Small intestine (tissue), 7 donors: ENCODE measurements at regions not wholly inside any gene's neighbourhood (a gene's known extent, or its start where the extent isn't known, plus 50 kb on each side); places are given as distances from the start of the nearest gene placed in this dataset.
"Not testable (repeated sequence)": the region's sequence is repeated elsewhere in the genome, so short reads cannot be mapped to it uniquely, and the experiment has no call there.

Experiments used
- DNase-seq, 2 donors: peaks; one replicate each; pipeline versions ENCODE4 v3.0.0 to v3.0.0-alpha.2; 2013
- FAIRE-seq: peaks from 2 replicates; lab custom pipeline; 2012; peaks lifted over from hg19 to GRCh38; lab: Jason Lieb, UNC
- H3K27ac ChIP-seq, 3 donors: one replicate each; pipeline ENCODE4 v1.5.1; 2013; ENCODE audit warnings: low read length in 2 of 3, mild to moderate bottlenecking in 2 of 3, control low read depth in 1 of 3, inconsistent platforms in 1 of 3, low read depth in 1 of 3, moderate library complexity in 1 of 3
- H3K27me3 ChIP-seq, 3 donors: one replicate each; pipeline ENCODE4 v1.6.1; 2013; ENCODE audit warnings: low read length in 3 of 3, inconsistent platforms in 1 of 3; ENCODE audit not compliant: control insufficient read depth in 3 of 3, insufficient read depth in 3 of 3
- H3K36me3 ChIP-seq, 3 donors: one replicate each; pipeline ENCODE4 v1.6.1; 2013; ENCODE audit warnings: low read length in 3 of 3, inconsistent platforms in 1 of 3, low read depth in 1 of 3, mild to moderate bottlenecking in 1 of 3, moderate library complexity in 1 of 3; ENCODE audit not compliant: control insufficient read depth in 3 of 3, insufficient read depth in 2 of 3
- H3K4me1 ChIP-seq, 3 donors: one replicate each; pipeline ENCODE4 v1.6.1; 2013; ENCODE audit warnings: low read length in 2 of 3, inconsistent platforms in 1 of 3, low read depth in 1 of 3, mild to moderate bottlenecking in 1 of 3, moderate library complexity in 1 of 3; ENCODE audit not compliant: control insufficient read depth in 3 of 3, insufficient read depth in 2 of 3
- H3K4me3 ChIP-seq, 3 donors: one replicate each; pipeline ENCODE4 v1.5.1; 2013; ENCODE audit warnings: low read length in 3 of 3, control low read depth in 1 of 3, inconsistent platforms in 1 of 3, low read depth in 1 of 3, mild to moderate bottlenecking in 1 of 3, moderate library complexity in 1 of 3
- H3K9me3 ChIP-seq, 2 donors: one replicate each; pipeline ENCODE4 v1.6.1; 2013; ENCODE audit warnings: low read depth in 1 of 2, low read length in 1 of 2; ENCODE audit not compliant: control insufficient read depth in 2 of 2, insufficient read depth in 1 of 2
- WGBS, 3 donors: extraction: QIAGEN DNeasy Blood & Tissue Kit; methylation state at CpG; one replicate each; pipeline ENCODE4 v1.1.7; 2013; 5-methylcytosine and 5-hydroxymethylcytosine counted together
- donor health status: healthy with polysubstance abuse.
- donor health status: control.
- donor health status: control.
- donor health status: Bipolar disorder and iron deficiency.
- donor health status: healthy.

GRCh38 chr1:188182063-188182462 lies 1353.3 kb downstream of the PLA2G4A start:
- not testable (repeated sequence) for FAIRE-seq, DNase-seq, H3K9me3 ChIP-seq, H3K4me1 ChIP-seq, H3K27ac ChIP-seq, H3K36me3 ChIP-seq, H3K27me3 ChIP-seq, H3K4me3 ChIP-seq
- 85 to 88% (median 86%) methylated on average over 8 to 9 of the region's 10 CpGs for WGBS, 3 donors

GRCh38 chr1:188188317-188188716 lies 1359.6 kb downstream of the PLA2G4A start:
- Histone ChIP-seq H3K4me1 (no peaks in the 10 kb centered on the region), H3K27me3 (no peaks in the 10 kb centered on the region), H3K9me3 (peaks cover 0 to 6% of the 10 kb centered on the region in 2 donors), H3K27ac (no peak overlapping the region), H3K4me3 (no peak overlapping the region), H3K36me3 (no peaks in the 10 kb centered on the region)
- DNase-seq (no peak), FAIRE-seq (no peak)
- 71 to 81% (median 72%) methylated on average over 2 of the region's 2 CpGs for WGBS, 3 donors

GRCh38 chr1:188194916-188195315 lies 1366.2 kb downstream of the PLA2G4A start:
- H3K4me1 ChIP-seq = no peaks in the 10 kb centered on the region
- H3K4me3 ChIP-seq = no peak overlapping the region
- H3K27ac ChIP-seq = no peak overlapping the region
- no peaks in the 10 kb centered on the region for H3K9me3 ChIP-seq
- H3K27me3 ChIP-seq = no peaks in the 10 kb centered on the region
- FAIRE-seq (no peak), DNase-seq (no peak)
- no peaks in the 10 kb centered on the region for H3K36me3 ChIP-seq
- WGBS, 3 donors = 39 to 86% (median 84%) methylated on average over 1 of the region's 1 CpG

GRCh38 chr1:188218289-188218688 lies 1389.5 kb downstream of the PLA2G4A start:
- no peak for DNase-seq
- H3K27ac ChIP-seq = no peak overlapping the region
- no peaks in the 10 kb centered on the region for H3K9me3 ChIP-seq
- H3K4me1 ChIP-seq = no peaks in the 10 kb centered on the region
- no peak for FAIRE-seq
- no peaks in the 10 kb centered on the region for H3K36me3 ChIP-seq
- 89 to 96% (median 92%) methylated on average over 1 of the region's 1 CpG for WGBS, 3 donors
- no peak overlapping the region for H3K4me3 ChIP-seq
- no peaks in the 10 kb centered on the region for H3K27me3 ChIP-seq

- Histone ChIP-seq H3K4me3 (no peak overlapping the region), H3K4me1 (no peaks in the 10 kb centered on the region), H3K9me3 (no peaks in the 10 kb centered on the region), H3K27me3 (no peaks in the 10 kb centered on the region), H3K36me3 (no peaks in the 10 kb centered on the region), H3K27ac (no peak overlapping the region)
- no peak for DNase-seq
- no peak for FAIRE-seq
- 89 to 97% (median 95%) methylated on average over 1 of the region's 1 CpG for WGBS, 3 donors
Measured at GRCh38 chr1:188220051-188220450, 1391.3 kb downstream of the PLA2G4A start.

GRCh38 chr1:188224263-188224662 lies 1395.5 kb downstream of the PLA2G4A start:
- H3K36me3 ChIP-seq = no peaks in the 10 kb centered on the region
- no peak for DNase-seq
- no peak overlapping the region for H3K4me3 ChIP-seq
- no peaks in the 10 kb centered on the region for H3K9me3 ChIP-seq
- H3K27ac ChIP-seq = no peak overlapping the region
- FAIRE-seq = no peak
- H3K27me3 ChIP-seq = no peaks in the 10 kb centered on the region
- no peaks in the 10 kb centered on the region for H3K4me1 ChIP-seq

- no peaks in the 10 kb centered on the region for H3K27me3 ChIP-seq
- no peaks in the 10 kb centered on the region for H3K9me3 ChIP-seq
- H3K27ac ChIP-seq = no peak overlapping the region
- FAIRE-seq (no peak), DNase-seq (no peak)
- WGBS, 3 donors = 63 to 78% (median 68%) methylated on average over 1 of the region's 1 CpG
- H3K4me3 ChIP-seq = no peak overlapping the region
- H3K36me3 ChIP-seq = no peaks in the 10 kb centered on the region
- H3K4me1 ChIP-seq = no peaks in the 10 kb centered on the region
Measured at GRCh38 chr1:188225975-188226374, 1397.2 kb downstream of the PLA2G4A start.

- no peaks in the 10 kb centered on the region for H3K4me1 ChIP-seq
- H3K9me3 ChIP-seq = no peaks in the 10 kb centered on the region
- no peaks in the 10 kb centered on the region for H3K36me3 ChIP-seq
- no peak overlapping the region for H3K27ac ChIP-seq
- H3K27me3 ChIP-seq = no peaks in the 10 kb centered on the region
- no peak for FAIRE-seq
- H3K4me3 ChIP-seq = no peak overlapping the region
- no peak for DNase-seq
Measured at GRCh38 chr1:188228623-188229022, 1399.9 kb downstream of the PLA2G4A start.

- H3K9me3 ChIP-seq = no peaks in the 10 kb centered on the region
- H3K4me3 ChIP-seq = no peak overlapping the region
- H3K36me3 ChIP-seq = no peaks in the 10 kb centered on the region
- 56 to 69% (median 64%) methylated on average over 2 of the region's 2 CpGs for WGBS, 3 donors
- no peaks in the 10 kb centered on the region for H3K4me1 ChIP-seq
- FAIRE-seq (no peak), DNase-seq (no peak)
- no peak overlapping the region for H3K27ac ChIP-seq
- no peaks in the 10 kb centered on the region for H3K27me3 ChIP-seq
Measured at GRCh38 chr1:188237573-188238348, 1409.0 kb downstream of the PLA2G4A start.
